AG09319 (cell line): ENCODE measurements at regions not wholly inside any gene's neighbourhood (a gene's known extent, or its start where the extent isn't known, plus 50 kb on each side); places are given as distances from the start of the nearest gene placed in this dataset.

Experiments
- DNase-seq: peaks from one replicate; pipeline ENCODE4 v3.0.0-alpha.2; 2010; ENCODE audit warnings: low read depth; ENCODE audit errors: extremely low read depth
- CTCF ChIP-seq: IDR thresholded peaks from 2 replicates; pipeline ENCODE4 v1.5.1; 2011; ENCODE audit warnings: low read depth, mild to moderate bottlenecking, inconsistent platforms, low read length, moderate library complexity

GRCh38 chr4:81522711-81523110 lies 51.0 kb upstream of the RASGEF1B start:
- DNase-seq: no peak
- TF ChIP-seq CTCF: no peak

GRCh38 chr4:81521708-81522107 lies 50.0 kb upstream of the RASGEF1B start:
- DNase-seq: no peak
- TF ChIP-seq CTCF: no peak
